Stromal cell of bone marrow (primary cell): ENCODE measurements at regions not wholly inside any gene's neighbourhood (a gene's known extent, or its start where the extent isn't known, plus 50 kb on each side); places are given as distances from the start of the nearest gene placed in this dataset.
"Not testable (repeated sequence)": the region's sequence is repeated elsewhere in the genome, so short reads cannot be mapped to it uniquely, and the experiment has no call there.

Source experiments
- DNase-seq: peaks from one replicate; pipeline ENCODE4 v3.0.0-alpha.2; 2012; ENCODE audit warnings: low read depth

DNA sequence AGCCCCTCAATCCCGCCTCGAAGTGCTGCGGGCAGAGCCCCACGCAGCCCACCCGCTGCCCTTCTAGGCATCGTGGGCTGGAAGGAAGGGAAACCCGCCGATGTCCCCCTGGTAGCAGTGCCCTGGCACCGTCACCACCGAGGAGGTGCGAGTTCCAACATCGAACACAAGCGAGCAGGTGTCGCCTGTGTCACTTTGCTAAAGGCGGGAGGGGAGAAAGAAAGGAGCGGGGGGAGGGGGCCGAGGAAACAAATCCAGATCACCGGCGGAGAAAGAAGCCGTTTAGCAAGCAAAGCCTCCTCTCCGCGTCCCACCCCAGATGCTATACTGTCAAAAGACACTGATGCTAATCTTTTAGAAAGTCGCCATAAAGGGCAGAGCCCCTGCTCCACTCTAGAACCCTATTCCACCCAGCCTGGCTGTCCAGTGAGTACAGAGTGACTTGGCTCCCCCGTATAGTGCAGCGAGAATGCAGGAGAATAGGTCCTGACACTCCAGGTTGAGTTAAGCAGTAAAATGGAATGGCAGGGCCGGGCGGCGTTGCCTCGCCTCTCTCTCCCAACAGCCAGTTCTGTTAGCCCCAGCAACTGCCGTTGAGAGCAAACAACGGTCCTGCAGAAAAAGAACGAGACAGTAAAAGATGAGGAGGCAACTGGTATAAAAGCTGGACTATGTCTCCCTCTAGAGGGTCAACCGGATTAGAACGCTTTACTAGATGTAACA is 67.9 kb upstream of the USP15 start:
- peak; percentile 79 for DNase-seq

DNA sequence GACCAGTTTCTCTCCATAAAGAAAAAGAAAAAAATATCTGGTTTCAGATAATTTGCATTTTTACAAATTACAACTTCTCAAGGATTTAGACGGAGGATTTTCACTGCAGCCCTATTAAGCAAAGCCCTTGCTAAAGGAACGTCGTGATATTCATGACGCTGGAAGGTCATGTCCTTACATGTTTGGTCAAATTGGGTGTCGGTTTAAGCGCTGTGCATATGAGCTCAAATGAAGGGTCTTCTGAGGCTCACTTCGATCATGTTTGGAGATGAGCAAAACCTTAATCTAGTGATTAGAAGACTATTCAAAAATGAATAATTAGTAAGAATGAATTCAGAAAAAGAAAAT is 67.3 kb upstream of the USP15 start:
- no peak for DNase-seq

- no peak for DNase-seq
These were observed 66.2 kb upstream of the USP15 start for GRCh38 chr12:62194031-62194430.

- DNase-seq = no peak
These were observed 65.6 kb upstream of the USP15 start for GRCh38 chr12:62194616-62195015.

- no peak for DNase-seq
These were observed 64.1 kb upstream of the USP15 start for GRCh38 chr12:62196146-62196545.

GRCh38 chr12:62202861-62203260 is 57.3 kb upstream of the USP15 start:
- not testable (repeated sequence) for DNase-seq

DNA sequence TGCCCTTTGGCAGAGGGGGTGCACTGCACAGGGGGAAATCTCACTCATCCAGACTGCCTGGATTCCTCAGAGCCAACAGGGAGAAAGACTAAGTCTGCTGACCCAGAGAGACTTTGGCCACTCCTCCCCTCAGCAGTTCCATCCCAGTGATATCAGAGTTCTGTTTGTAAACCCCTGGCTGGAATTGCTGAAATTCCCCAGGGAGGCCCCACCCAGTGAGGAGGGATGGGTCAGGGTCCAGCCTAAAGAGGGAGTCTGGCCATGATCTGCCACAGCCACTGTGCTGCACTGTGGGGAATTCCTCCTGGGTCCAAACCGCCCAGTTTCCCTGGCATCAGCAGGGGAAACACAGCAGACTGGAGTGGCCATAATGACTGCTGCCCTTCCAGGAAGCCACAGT is 54.9 kb upstream of the USP15 start:
- DNase-seq = no peak

DNA sequence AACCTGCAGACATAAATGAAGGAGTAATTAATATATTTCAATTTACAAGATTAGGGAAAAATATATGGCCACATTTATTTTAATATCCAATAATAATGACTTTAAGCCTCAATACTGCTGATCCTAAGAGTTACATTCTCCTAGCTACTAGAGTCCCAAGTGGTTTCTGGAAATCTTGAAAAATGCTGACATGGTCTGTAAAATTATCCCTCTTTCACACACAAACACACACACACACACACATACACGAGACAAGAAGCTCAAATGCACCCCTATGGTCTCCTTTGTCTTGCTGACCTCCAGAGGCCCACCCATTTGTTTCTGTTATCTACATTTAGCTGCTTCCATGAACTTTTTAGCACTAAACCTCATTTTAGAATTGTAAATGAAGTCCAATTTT is 53.0 kb upstream of the USP15 start:
- no peak for DNase-seq
